GM18517 (cell line): ENCODE measurements at regions not wholly inside any gene's neighbourhood (a gene's known extent, or its start where the extent isn't known, plus 50 kb on each side); places are given as distances from the start of the nearest gene placed in this dataset.
"Not testable (repeated sequence)": the region's sequence is repeated elsewhere in the genome, so short reads cannot be mapped to it uniquely, and the experiment has no call there.

ENCODE experiments used
- ATAC-seq: cut with Tn5 transposase; IDR thresholded peaks from one replicate; pipeline ENCODE4 v1.9.1; 2021; ENCODE audit warnings: mild to moderate bottlenecking, moderate library complexity; ENCODE audit not compliant: unreplicated experiment

DNA sequence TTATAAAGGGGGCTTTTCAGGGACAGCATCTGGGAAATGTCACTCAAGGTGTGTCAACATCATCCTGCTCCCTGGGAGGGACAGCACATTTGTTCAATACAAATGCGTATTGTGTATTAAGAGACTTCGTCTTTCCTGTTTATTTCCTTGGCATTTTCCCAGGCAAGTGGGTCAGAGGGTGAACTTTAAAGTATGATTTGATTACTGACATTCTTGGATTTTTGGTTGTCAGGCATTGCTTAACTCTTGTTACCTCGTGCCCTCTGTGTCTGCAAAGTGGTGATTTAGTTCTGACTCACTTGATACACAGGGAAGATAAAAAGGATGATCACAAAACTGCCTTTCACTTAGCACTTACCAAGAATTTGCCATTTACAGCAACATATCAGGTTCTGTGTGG, 292.7 kb downstream of the SUCLA2 start:
- no peak for ATAC-seq

DNA sequence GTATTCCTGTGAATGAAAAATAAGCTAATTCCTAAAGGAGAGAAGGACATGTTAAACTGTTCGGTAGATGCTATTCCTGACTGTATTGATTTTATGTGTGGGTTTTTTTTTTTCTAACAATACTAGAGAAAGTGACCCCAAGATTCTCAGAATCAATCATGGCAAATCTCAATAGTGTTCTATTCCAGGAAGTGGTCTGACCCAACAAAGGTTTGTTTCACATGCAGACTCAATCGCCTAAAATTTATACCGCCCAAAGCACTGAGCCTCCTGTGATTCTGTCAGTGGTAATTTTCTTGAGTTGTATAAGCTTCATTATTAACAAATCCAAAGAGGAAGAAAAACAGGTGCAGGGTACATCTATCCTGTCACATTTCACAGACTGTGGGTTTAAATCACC, 293.7 kb downstream of the SUCLA2 start:
- ATAC-seq, result no peak

DNA sequence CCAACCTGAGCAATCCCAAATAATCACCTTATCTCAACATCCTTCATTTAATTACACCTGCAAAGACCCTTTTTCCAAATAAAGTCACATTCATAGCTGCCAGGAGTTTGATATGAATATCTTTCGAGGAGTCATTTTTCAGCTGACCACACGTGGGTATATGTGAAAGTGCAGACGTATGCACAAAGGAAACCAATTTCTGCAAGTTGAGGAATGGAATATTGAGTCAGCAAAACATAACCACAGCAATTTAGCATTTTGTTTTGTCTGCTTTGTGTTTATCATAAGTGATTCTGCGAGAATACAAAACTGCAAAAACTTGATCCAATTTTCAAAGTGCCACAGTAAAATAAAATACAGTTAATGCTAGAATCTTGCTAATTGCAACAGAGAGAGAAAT, 295.9 kb downstream of the SUCLA2 start:
- ATAC-seq, result no peak

DNA sequence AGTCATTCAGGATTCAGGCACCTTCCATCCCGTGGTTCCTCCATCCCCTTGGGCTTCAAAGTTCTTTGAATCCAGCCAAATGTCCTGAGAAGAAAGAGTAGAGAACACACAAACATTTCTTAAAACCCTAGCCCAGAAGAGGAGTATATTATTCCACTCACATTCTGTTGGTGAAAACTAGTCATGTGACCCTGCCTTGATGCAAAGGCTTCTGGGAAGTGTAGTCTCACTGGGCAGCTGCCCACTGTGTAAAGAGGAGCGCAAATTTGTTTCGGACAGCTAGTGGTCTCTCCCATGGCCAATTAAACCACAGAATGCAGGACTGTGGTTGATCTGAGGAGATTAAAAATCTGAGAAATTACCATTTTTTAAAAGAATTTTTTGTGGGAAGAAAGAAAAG, 304.4 kb downstream of the SUCLA2 start:
- ATAC-seq, result no peak

DNA sequence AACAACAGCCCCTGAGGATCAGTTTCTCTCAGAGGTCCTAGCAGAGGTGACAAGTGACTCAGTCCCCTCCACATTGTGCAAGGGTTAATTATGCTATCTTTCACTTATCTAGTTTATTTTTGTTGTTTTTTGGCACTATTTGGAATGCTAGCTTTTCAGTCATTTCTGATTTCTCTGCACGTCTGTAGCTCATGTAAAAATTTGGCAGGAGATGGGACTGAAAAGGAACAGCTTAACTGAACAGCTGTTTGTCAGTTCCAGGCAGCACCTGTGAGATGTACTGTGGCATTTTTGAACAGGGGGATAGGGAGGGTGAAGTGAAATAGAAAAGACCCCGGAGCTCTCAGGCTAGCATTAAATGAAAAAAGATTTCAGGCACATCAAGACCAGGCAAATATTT, 313.5 kb downstream of the SUCLA2 start:
- no peak for ATAC-seq

DNA sequence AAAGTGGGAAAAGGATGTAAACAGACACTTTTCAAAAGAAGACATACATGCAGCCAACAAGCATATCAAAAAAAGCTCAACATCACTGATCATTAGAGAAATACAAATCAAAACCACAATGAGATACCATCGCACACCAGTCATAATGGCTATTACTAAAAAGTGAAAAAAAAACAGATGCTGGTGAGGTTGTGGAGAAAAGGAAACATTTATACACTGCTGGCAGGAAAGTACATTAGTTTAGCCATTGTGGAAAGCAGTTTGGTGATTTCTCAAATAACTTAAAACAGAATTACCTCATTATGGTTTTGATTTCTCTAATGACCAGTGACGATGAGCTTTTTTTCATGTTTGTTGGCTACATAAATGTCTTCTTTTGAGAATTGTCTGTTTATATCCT, 315.9 kb downstream of the SUCLA2 start:
- ATAC-seq, result not testable (repeated sequence)

DNA sequence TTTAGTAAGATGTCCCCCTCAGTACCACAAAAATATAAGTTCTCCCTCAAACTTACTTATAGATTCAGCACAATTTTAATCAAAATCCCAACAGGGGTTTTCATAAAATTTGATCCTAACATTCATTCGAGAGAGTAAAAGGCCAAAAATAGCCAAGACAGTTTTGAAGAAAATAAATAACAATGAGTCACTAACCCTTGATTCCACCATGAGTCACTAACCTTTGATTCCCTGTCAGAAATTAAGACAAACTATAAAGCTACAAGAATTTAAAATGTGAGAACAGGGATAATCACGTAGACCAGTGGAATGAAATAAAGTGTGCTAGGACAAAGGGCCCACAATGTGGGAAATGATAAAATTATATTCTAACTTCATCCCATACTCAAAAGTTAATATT, 320.3 kb downstream of the SUCLA2 start:
- no peak for ATAC-seq

DNA sequence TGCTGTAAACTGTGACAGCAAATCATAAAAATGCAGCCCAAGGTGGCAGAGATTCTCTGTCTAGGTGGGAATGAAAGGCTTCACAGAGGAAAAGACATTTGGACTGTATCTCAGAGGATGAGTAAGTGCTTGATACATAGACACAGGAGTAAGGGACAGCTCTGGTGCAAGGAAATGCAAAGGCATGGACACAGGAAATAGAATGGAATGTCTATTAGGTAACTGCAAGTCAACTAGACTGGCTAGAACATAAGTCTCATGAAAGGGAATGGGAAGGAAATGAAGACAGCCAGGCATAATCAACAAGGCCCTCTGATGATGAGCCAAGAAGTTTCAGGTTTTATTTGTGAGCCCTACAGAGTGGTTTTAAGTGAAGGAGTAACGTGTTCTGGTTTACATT, 321.7 kb downstream of the SUCLA2 start:
- no peak for ATAC-seq

DNA sequence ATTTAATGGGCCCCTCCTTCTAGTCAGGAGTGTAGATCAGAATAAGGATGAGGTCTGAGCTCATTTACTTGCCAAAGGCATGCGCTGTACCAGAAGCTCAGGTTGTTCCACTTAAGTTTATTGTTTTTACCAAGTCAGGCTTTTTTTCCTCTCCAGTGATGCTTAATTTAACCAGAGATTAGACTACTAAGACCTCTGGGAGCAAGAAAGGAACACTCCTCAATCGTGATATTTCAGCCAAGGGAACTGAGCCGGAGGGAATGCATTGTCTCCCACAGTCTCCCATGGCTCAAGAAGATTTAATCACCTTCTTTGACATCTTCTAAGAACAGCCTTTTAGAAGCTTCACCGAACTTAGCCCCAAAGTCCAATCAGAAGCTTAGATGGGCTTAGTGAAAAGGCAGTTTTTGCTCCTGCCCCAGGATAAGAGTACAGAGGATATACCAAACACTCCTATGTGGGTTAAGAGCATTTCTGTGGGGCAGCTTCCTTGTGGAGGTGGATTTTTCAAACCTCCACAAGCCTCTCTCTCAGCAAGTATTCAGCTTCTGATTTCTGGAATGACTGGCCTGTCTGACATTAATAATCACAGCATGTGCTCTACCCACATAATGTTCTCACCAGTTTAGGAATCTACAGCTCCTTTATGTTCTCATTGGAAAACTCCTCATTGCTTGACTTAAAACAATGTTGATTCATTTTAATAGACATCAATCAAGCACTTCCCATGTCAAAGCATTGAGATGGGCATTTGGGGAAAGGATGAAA, 322.7 kb downstream of the SUCLA2 start:
- ATAC-seq, result no peak

DNA sequence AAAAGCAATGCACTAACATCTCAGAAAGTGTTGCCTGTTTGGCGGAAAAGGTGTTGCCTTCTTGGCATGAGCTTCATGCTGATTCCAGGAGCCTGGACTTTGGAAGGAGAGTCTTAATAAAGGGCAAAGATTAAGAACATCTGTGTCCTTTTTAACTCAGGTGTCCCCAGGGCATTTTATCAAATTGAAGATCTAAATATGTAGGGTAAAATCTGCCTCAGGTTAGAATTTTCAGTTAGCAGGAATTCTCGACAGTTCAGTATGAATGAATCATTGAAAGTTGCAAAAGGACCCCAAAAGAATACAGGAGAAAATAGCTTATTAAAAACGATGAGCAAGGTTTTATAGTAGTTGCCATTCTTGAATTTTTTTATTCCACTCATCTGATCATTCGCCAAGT, 325.2 kb downstream of the SUCLA2 start:
- no peak for ATAC-seq

DNA sequence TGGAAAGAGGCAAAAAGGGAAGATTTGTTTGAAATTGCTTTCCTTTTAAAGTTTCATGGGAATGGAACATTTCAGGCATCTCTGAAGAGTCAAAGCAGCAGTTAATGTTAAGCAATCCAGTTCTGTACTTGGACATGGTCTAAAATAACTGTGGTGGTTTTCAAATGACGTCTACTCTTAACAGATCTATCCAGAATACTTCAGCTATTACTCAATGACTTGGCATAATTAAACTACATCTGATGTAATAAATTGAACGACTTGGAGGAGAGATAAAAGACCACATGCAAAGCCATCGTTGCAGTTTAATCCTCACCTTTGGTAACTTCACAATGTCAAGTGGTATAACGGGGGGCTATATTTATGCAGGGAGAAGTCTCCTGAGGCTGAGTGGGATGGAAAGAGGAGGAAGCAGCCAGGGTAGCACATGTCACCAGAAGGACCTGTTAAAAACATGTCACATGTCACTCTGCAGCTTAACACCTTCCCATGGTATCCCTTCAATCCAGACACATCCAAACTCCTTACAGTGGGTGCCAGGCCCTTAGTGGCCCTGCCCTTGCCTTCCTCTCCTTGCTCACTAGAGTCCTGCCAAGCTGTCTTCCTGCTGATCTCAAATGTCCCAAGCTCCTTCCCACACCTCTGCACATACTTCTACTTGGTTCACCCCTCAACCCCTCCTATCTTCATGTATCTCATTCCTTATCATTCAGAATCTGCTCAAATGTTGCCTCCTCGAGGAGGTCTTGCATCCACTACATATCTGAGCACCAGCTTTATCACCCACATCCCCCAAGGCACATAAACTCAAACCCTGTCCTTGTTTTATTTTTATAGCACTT, 327.8 kb downstream of the SUCLA2 start:
- ATAC-seq, result no peak

DNA sequence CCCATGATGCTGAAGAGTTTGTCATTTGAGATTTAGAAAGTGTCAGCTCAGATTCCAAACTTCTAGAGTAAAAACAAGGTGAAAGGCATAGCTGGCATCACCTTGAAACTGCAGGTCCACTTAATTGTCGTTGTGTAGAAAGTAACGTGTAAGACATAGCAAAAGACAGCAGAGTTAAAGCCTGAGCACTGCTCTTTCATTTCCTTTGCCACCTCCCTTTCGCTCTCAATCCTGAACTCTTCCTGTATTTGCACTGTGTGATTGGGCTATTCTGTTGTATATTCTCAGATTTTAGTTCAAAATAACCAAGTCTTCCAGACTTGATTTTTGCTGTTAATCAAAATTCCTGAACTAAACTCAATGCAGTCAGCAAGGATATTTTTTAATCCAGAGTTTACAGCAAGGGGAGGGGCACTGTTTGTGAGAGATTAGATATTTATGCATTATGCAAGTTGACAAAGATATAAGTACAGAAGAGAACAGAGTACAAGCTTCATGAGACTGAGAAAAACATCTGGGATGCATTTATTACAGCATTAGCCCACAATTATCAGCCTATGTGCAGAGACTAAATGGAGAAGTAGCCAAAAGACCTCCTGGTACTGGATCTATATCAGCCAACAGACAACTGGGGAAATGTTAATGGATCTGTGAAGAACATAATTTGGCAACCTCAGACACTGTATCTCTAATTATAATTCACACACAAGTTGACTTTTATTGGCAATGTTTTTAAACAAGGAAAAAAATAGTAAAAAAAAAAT, 328.6 kb downstream of the SUCLA2 start:
- no peak for ATAC-seq

DNA sequence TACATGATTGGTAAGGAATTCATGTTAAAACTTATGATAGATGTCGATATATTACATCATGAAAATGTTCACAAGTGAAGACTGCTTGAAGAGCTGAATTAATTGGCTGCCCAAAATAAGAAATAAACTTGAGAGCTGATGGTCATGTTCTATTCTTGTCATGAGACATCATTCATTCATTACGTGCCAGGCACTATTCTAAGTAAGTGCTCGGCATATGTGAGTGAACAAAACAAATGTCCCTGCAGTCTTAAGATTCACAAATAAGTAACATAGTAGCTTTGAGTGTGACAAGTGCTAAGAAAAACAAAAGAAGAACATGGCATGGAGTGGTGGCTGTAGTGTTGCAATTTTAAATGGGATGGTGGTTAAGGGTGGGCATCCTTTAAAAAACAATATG, 329.3 kb downstream of the SUCLA2 start:
- no peak for ATAC-seq

DNA sequence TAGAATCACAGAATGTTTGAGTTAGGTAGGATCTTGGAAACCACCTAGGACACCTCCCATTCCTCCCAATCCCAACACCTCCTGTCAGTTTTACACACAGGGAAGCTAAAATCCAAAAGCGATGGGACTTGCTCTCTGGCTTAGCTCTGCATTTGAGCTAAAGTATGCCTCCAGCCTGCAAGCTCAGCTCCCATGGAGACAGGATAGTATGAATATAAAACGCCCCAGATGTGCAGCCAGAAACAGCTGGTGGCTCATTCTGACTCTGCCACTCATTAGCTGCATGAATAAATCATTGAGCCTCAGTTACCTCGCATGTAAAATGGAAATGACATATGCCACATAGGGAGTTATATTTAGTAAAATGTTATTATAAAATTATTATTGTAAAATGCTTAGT, 336.0 kb downstream of the SUCLA2 start:
- ATAC-seq, result no peak

DNA sequence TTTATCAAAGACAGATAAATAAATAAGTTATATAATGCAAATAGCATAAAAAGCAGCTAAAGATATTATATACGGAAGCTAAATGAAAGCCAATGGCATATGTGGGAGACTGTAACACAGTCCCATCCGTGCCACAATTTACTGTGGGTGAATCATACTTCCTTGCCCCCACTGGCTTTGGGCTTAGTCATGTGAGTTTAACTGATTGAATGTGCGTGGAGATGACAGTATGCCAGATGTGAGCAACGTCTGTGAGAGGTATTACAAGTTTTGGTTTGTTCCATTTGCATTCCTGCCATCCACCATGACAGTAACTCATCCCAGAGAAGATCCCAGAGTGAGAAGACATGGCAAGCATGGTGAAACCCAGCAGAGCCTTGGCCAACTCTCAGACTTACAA, 340.0 kb downstream of the SUCLA2 start:
- ATAC-seq, result no peak

DNA sequence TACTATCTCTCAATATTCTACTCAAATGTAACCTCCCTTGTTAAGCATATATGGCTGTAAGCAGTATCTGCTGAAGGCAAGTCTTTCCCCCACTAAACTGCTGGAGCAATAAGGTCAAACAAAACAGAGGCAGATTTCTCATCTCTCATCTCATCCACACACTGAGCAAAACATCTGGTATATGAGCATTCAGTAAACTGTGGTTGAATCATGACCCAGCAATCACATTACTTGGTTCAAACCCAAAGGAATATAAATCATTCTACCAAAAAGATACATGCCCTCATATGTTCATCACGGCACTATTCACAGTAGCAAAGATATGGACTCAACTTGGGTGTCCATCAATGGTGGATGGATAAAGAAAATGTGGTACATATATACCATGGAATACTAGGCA, 344.4 kb downstream of the SUCLA2 start:
- no peak for ATAC-seq

DNA sequence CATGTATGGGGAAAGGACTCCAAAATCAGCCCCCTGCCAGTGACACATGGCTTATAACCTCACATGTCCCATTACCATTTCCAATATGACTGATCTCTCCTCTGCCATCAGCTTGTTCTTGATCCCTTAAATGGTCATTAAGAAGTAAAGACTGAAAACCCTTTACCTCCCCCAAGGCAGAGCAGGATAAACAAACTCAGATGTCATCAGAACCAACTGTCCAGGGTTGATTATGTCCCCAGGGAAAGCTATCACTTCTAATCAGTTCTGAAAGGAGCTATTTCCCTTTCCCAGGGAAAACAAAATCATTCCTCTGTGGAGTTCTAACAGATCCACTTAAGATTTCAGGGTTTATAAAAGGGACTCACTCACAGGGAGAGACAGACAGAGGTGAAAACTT, 350.9 kb downstream of the SUCLA2 start:
- ATAC-seq, result no peak

DNA sequence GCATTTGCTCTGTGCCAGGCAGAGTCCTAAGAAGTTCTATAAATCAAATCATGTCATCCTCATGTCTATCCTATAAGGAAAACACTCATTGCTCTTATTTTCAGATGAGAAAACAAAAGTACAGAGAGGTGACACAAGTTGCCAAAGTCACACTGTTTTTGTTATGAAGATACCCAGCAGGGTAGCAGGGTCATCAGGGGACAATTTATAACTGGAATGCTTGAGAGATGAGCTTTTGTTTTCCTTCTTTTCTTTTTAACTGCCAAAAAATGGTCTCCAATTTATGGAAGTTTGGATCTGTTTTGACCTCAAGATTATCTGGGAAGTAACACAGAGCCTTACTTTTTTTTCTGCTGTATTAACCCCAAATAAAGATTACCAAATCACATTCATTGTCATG, 354.1 kb downstream of the SUCLA2 start:
- no peak for ATAC-seq

DNA sequence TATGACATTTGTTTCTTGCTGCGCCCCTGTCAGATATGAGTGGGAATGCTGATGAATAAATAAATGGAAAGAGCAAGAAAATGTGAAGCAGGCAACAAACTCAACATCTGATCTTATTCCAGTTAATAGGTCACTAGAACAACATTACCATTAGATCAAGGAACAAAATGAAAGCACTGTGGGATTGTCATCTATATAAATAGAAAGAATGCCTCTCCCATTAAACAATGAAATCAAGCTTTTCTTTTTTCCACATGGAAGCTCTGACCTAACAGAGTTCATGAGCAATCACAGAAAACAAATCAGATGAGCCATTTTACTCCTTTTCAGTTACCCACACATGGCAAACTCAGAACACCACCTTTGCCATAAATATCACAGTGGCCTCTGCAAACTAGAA, 354.8 kb downstream of the SUCLA2 start:
- ATAC-seq, result no peak

DNA sequence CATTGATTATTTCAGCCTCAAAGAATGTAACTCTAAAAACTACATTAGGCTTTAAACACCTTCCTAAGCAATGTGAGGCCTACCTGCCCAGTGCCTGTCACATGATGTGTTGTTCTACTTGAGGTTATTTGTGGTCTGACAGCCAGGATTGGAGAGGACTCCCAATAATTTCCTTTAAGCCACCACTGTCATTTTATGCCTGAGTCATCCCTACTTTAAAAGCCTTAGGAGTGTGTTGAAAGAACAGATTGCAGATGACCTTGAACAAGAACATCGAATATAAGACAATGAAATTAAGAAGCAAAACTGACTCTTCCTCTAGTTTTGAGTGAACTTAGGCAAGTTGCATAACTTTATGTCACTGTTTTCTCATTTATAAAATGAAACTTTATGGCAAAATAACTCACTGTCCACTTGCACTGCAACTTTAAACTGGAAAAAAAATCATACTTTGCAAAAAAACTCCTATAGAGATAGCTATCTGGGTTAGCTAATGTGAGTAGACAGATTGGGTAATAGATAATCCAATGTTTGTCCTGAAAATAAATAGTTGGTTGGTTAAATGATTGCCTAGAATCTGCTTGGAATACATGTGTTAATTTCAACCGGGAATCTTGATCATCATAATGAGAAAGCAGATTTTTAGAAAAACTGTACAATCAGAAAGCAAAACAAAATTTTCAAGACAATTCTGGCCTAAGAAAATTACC, 361.2 kb downstream of the SUCLA2 start:
- no peak for ATAC-seq

DNA sequence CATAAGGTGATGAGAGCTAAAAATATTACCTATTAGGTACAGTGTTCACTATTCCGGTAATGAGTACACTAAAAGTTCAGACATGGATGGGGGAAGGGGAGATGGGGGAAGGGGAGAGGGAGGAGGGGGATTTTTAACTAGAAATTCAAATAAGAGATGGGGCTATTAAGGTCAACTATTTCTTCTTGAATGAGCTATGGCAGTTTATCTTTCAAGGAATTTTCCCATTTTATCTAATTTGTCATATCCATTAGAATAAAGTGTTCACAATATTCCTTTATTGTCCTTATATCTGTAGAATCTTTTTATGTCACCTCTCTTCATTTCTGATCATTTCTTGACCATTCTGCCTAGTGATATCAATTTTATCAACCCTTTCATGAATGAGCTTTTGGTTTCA, 362.4 kb downstream of the SUCLA2 start:
- no peak for ATAC-seq
